Neural crest cell (in vitro differentiated cells): ENCODE measurements at regions not wholly inside any gene's neighbourhood (a gene's known extent, or its start where the extent isn't known, plus 50 kb on each side); places are given as distances from the start of the nearest gene placed in this dataset.

Source experiments
- DNase-seq: peaks from one replicate; pipeline ENCODE4 v3.0.0; 2021; ENCODE audit warnings: low read depth, mixed read lengths, low spot score
- H3K27ac Mint-ChIP-seq: one replicate; pipeline ENCODE4 v1.8.0; 2021; ENCODE audit warnings: mild to moderate bottlenecking, mixed read lengths; ENCODE audit not compliant: unreplicated experiment
- H3K27me3 Mint-ChIP-seq: 2 replicates; pipeline ENCODE4 v1.8.0; 2021; ENCODE audit warnings: low read depth, mild to moderate bottlenecking, mixed read lengths
- H3K36me3 Mint-ChIP-seq: 2 replicates; pipeline ENCODE4 v1.8.0; 2021; ENCODE audit warnings: low read depth, mild to moderate bottlenecking, mixed read lengths
- H3K4me1 Mint-ChIP-seq: 2 replicates; pipeline ENCODE4 v1.8.0; 2021; ENCODE audit warnings: mixed read lengths
- H3K4me3 Mint-ChIP-seq: one replicate; pipeline ENCODE4 v1.8.0; 2021; ENCODE audit warnings: mild to moderate bottlenecking, mixed read lengths
- H3K9me3 Mint-ChIP-seq: 2 replicates; pipeline ENCODE4 v1.8.0; 2021; ENCODE audit warnings: mixed read lengths
- TF ChIP-seq, protein P1 (sequence below): fragments of 200-600 bp; sonication (generic); conservative IDR thresholded peaks from 2 replicates; pipeline ENCODE4 v1.5.0; 2021; ENCODE audit warnings: antibody characterized with exemption, mild to moderate bottlenecking

DNA sequence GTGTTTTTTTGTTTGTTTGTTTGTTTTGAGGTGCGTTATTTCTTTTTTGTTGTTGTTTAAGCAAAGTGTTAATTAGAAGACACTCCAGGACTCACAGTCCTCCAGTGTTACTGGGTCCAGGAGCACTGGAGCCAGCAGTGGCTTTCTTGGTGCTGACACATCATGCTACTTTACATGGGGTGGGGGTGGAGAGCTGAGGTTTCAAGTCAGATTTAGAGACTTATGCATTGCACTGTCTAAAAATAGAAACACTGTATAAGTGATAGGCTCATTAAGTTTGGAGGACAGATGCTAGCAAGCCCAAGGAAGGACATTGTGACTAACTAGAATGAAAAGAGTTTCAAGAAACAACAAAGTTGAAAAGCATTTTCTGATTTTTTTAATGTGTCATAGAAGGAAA lies 2209.2 kb downstream of the MAT2B start:
- TF ChIP-seq, protein P1, sequence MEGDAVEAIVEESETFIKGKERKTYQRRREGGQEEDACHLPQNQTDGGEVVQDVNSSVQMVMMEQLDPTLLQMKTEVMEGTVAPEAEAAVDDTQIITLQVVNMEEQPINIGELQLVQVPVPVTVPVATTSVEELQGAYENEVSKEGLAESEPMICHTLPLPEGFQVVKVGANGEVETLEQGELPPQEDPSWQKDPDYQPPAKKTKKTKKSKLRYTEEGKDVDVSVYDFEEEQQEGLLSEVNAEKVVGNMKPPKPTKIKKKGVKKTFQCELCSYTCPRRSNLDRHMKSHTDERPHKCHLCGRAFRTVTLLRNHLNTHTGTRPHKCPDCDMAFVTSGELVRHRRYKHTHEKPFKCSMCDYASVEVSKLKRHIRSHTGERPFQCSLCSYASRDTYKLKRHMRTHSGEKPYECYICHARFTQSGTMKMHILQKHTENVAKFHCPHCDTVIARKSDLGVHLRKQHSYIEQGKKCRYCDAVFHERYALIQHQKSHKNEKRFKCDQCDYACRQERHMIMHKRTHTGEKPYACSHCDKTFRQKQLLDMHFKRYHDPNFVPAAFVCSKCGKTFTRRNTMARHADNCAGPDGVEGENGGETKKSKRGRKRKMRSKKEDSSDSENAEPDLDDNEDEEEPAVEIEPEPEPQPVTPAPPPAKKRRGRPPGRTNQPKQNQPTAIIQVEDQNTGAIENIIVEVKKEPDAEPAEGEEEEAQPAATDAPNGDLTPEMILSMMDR = no peak
- Mint-ChIP-seq H3K27ac (no peak overlapping the region), H3K4me1 (no peaks in the 10 kb centered on the region), H3K9me3 (peaks cover 3% of the 10 kb centered on the region), H3K27me3 (no peaks in the 10 kb centered on the region), H3K36me3 (no peaks in the 10 kb centered on the region), H3K4me3 (no peak overlapping the region)
- no peak for DNase-seq

DNA sequence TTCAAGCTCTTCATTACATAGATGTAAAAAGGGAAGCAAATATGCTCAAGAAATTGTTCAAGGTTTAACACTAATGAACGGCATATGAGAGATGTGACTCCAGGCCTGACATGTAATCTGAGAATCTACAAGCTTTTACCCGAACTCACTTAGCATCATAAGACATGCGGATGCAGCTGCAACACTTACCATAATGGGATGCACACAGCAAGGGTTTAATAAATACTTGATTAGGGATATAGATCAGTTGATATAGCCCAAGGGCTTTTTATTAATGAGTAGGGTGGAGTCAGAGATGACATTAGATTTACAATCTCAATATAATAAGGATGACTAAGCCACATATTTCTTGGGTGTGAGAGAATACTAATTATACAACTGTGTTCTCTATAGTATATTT lies 2215.5 kb downstream of the MAT2B start:
- no peak overlapping the region for H3K4me3 Mint-ChIP-seq
- TF ChIP-seq, protein P1 = no peak
- H3K27me3 Mint-ChIP-seq = no peaks in the 10 kb centered on the region
- H3K9me3 Mint-ChIP-seq = peaks cover 3% of the 10 kb centered on the region
- no peak for DNase-seq
- no peak overlapping the region for H3K27ac Mint-ChIP-seq
- H3K36me3 Mint-ChIP-seq = no peaks in the 10 kb centered on the region
- peaks cover 10% of the 10 kb centered on the region for H3K4me1 Mint-ChIP-seq

DNA sequence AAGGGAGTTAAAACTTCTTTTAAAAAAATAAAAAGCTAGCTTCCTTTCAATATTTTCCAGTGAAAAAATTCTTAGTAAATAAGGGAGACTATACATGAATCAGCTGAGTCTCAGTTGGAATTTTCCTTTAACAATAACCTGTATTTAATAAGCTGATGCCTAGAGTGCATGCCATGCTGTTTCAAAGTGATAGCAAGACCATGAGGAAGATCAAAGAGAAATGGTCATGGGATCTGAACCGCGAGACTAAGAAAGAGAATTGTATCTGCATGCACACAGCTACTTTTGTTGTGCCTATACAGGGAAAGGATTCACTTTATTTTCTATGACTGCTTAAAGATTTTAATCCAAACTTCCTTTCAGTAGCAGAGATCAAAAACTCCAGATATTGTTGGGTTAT lies 2217.0 kb downstream of the MAT2B start:
- Mint-ChIP-seq H3K4me1 (peaks cover 10% of the 10 kb centered on the region), H3K27me3 (no peaks in the 10 kb centered on the region), H3K4me3 (no peak overlapping the region), H3K27ac (no peak overlapping the region), H3K36me3 (no peaks in the 10 kb centered on the region), H3K9me3 (peaks cover 3% of the 10 kb centered on the region)
- DNase-seq = no peak
- TF ChIP-seq, protein P1 = no peak

DNA sequence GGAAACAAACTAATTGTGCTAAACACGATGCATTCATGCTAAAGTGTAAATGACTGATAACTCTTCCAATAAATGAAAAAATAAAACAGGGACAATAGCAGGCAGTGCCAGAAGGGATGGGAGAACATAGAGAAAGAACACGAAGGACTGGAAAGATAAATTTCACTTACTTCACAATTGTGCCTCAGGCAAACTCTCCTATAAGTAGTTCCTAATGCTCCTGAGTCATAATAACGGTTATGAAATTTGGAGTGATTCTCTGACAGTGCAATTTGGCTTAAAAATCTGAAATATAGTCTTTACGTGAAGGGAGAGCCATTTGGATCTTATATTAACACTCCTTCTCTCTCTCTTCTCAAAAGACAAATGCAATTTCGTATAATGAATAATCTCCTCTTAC lies 2218.5 kb downstream of the MAT2B start:
- no peaks in the 10 kb centered on the region for H3K27me3 Mint-ChIP-seq
- TF ChIP-seq, protein P1 = no peak
- no peak overlapping the region for H3K27ac Mint-ChIP-seq
- H3K36me3 Mint-ChIP-seq = no peaks in the 10 kb centered on the region
- H3K9me3 Mint-ChIP-seq = peaks cover 3% of the 10 kb centered on the region
- no peak overlapping the region for H3K4me3 Mint-ChIP-seq
- DNase-seq = no peak
- peaks cover 10% of the 10 kb centered on the region for H3K4me1 Mint-ChIP-seq

DNA sequence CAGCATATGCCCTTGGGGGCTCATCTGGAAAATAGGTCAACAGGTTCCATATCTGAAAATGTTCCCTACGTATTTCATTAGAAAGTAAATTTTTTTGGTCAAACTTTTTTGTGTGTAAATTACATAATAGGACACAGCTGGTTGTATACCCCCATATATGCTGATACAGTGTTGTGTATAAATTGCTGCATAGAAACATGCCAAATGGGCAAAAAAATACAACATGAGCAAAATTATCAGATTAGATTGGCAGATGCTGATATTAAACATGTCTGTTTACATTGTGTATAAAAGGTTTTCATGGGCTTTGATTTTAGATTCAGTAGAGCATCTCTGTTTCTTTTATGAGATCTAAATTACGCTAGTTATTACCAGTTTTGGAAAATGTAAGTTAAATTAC lies 2223.0 kb downstream of the MAT2B start:
- no peak for DNase-seq
- H3K4me3 Mint-ChIP-seq = no peak overlapping the region
- H3K27me3 Mint-ChIP-seq = no peaks in the 10 kb centered on the region
- no peak overlapping the region for H3K27ac Mint-ChIP-seq
- H3K9me3 Mint-ChIP-seq = no peaks in the 10 kb centered on the region
- no peaks in the 10 kb centered on the region for H3K4me1 Mint-ChIP-seq
- TF ChIP-seq, protein P1 = no peak
- no peaks in the 10 kb centered on the region for H3K36me3 Mint-ChIP-seq

DNA sequence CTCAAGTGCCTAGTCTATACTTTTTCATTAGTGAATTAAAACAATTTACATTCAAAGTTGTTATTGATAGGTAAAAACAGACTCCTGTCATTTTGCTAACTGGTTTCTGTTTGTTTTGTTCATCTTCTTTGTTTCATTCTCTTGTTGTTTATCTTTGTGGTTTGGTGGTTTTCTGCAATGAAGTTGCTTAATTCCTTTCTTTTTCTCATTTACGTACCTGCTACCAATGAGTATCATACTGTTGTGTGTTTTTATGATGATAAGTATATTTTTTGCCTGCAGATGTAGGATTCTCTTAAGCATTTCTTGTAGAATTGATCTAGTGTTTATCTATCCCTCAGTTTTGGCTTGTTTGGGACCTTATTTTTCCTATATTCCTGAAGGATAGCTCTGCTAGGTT lies 2230.0 kb downstream of the MAT2B start:
- DNase-seq = no peak
- Mint-ChIP-seq H3K4me3 (no peak overlapping the region), H3K4me1 (no peaks in the 10 kb centered on the region), H3K27me3 (no peaks in the 10 kb centered on the region), H3K27ac (no peak overlapping the region), H3K9me3 (peaks cover 2% of the 10 kb centered on the region), H3K36me3 (no peaks in the 10 kb centered on the region)
- TF ChIP-seq, protein P1 = no peak
